ENCODE measurements at regions not wholly inside any gene's neighbourhood (a gene's known extent, or its start where the extent isn't known, plus 50 kb on each side); places are given as distances from the start of the nearest gene placed in this dataset.

- H3K9ac ChIP-seq: no peak overlapping the region
- no peak overlapping the region for H2AFZ ChIP-seq
- H3K27ac ChIP-seq: no peak overlapping the region
- no peaks in the 10 kb centered on the region for H3F3A ChIP-seq (ENCODE audit: insufficient read depth)
- no peak for TF ChIP-seq EZH2 (IDR thresholded peaks at IDR 0.05; ENCODE audit: insufficient read depth, poor library complexity, severe bottlenecking)
- TF ChIP-seq EZH2phosphoT487 (IDR thresholded peaks at IDR 0.05; ENCODE audit: insufficient read depth, low read depth): no peak
- H3K4me2 ChIP-seq (ENCODE audit: unreplicated experiment): no peak overlapping the region
- in situ Hi-C loops (cut with MboI): no loop called here
- no peaks in the 10 kb centered on the region for H3K36me3 ChIP-seq (ENCODE audit: low read depth)
- H3K4me1 ChIP-seq (ENCODE audit: insufficient read depth): no peaks in the 10 kb centered on the region
- H3K4me3 ChIP-seq: no peak overlapping the region
- H3K27me3 ChIP-seq (replicated peaks; ENCODE audit: insufficient read depth): no peaks in the 10 kb centered on the region; the same call in 1 of the 2 replicates
- WGBS, 2 experiments (ENCODE audit: low coverage in 1 of 2, low lambda C conversion rate in 2 of 2, missing lambda C conversion rate in 2 of 2): 70 to 79% methylated on average over 6 of the region's 6 CpGs
- H3K79me2 ChIP-seq (ENCODE audit: insufficient read depth): no peaks in the 10 kb centered on the region
- no peaks in the 10 kb centered on the region for H4K20me1 ChIP-seq (ENCODE audit: insufficient read depth)
- DNase-seq: no peak
- H3K9me2 ChIP-seq (ENCODE audit: insufficient read depth): no peaks in the 10 kb centered on the region
- no peaks in the 10 kb centered on the region for H3K9me3 ChIP-seq (ENCODE audit: low read depth)
Measured at GRCh38 chr12:124162151-124163110, 132.5 kb upstream of the RFLNA start.

GRCh38 chr12:124165695-124166094 lies 129.2 kb upstream of the RFLNA start:
- H2AFZ ChIP-seq: no peak overlapping the region
- no peak overlapping the region for H3K4me3 ChIP-seq
- DNase-seq: no peak
- H3K79me2 ChIP-seq (ENCODE audit: insufficient read depth): no peaks in the 10 kb centered on the region
- no peaks in the 10 kb centered on the region for H3K9me2 ChIP-seq (ENCODE audit: insufficient read depth)
- H4K20me1 ChIP-seq (ENCODE audit: insufficient read depth): no peaks in the 10 kb centered on the region
- no peaks in the 10 kb centered on the region for H3K27me3 ChIP-seq (replicated peaks; ENCODE audit: insufficient read depth)
- no peaks in the 10 kb centered on the region for H3K36me3 ChIP-seq (ENCODE audit: low read depth)
- peaks cover 7% of the 10 kb centered on the region for H3K4me1 ChIP-seq (ENCODE audit: insufficient read depth)
- no peak overlapping the region for H3K4me2 ChIP-seq (ENCODE audit: unreplicated experiment)
- no peaks in the 10 kb centered on the region for H3K9me3 ChIP-seq (ENCODE audit: low read depth)
- whole genome bisulfite sequencing, 2 experiments (ENCODE audit: low coverage in 1 of 2, low lambda C conversion rate in 2 of 2, missing lambda C conversion rate in 2 of 2): 53 to 66% methylated on average over 2 of the region's 2 CpGs
- 0 out of 2 replicates have a peak, but pooled peaks cover 4% of the 10 kb centered on the region for H3F3A ChIP-seq (ENCODE audit: insufficient read depth)
- no peak overlapping the region for H3K27ac ChIP-seq
- TF ChIP-seq EZH2 (IDR thresholded peaks at IDR 0.05; ENCODE audit: insufficient read depth, poor library complexity, severe bottlenecking) (no peak), EZH2phosphoT487 (IDR thresholded peaks at IDR 0.05; ENCODE audit: insufficient read depth, low read depth) (no peak)
- H3K9ac ChIP-seq: no peak overlapping the region
- in situ Hi-C loops (cut with MboI): no loop called here

GRCh38 chr12:124167141-124167540 lies 127.8 kb upstream of the RFLNA start:
- no peaks in the 10 kb centered on the region for H3K9me2 ChIP-seq (ENCODE audit: insufficient read depth)
- WGBS, 2 experiments (ENCODE audit: low coverage in 1 of 2, low lambda C conversion rate in 2 of 2, missing lambda C conversion rate in 2 of 2): 85 to 89% methylated on average over 21 of the region's 21 CpGs
- H3K4me1 ChIP-seq (ENCODE audit: insufficient read depth): peaks cover 20% of the 10 kb centered on the region
- no peak overlapping the region for H3K4me3 ChIP-seq
- H4K20me1 ChIP-seq (ENCODE audit: insufficient read depth): no peaks in the 10 kb centered on the region
- no peak for DNase-seq
- no peaks in the 10 kb centered on the region for H3K27me3 ChIP-seq (replicated peaks; ENCODE audit: insufficient read depth)
- H3K9ac ChIP-seq: no peak overlapping the region
- in situ Hi-C loops (cut with MboI): no loop called here
- H3K9me3 ChIP-seq (ENCODE audit: low read depth): no peaks in the 10 kb centered on the region
- no peak overlapping the region for H3K27ac ChIP-seq
- H3F3A ChIP-seq (ENCODE audit: insufficient read depth): peaks cover 17% of the 10 kb centered on the region
- no peaks in the 10 kb centered on the region for H3K79me2 ChIP-seq (ENCODE audit: insufficient read depth)
- no peaks in the 10 kb centered on the region for H3K36me3 ChIP-seq (ENCODE audit: low read depth)
- no peak overlapping the region for H2AFZ ChIP-seq
- TF ChIP-seq EZH2phosphoT487 (IDR thresholded peaks at IDR 0.05; ENCODE audit: insufficient read depth, low read depth) (no peak), EZH2 (IDR thresholded peaks at IDR 0.05; ENCODE audit: insufficient read depth, poor library complexity, severe bottlenecking) (no peak)
- no peak overlapping the region for H3K4me2 ChIP-seq (ENCODE audit: unreplicated experiment)

- no peak overlapping the region for H3K27ac ChIP-seq
- 86 to 89% methylated on average over 8 of the region's 8 CpGs for WGBS, 2 experiments (ENCODE audit: low coverage in 1 of 2, low lambda C conversion rate in 2 of 2, missing lambda C conversion rate in 2 of 2)
- TF ChIP-seq EZH2phosphoT487 (IDR thresholded peaks at IDR 0.05; ENCODE audit: insufficient read depth, low read depth): no peak
- no peak for TF ChIP-seq EZH2 (IDR thresholded peaks at IDR 0.05; ENCODE audit: insufficient read depth, poor library complexity, severe bottlenecking)
Measured at GRCh38 chr12:124168016-124168786, 126.7 kb upstream of the RFLNA start.

More at GRCh38 chr12:124168016-124168786, 126.7 kb upstream of the RFLNA start:
- no peak overlapping the region for H3K4me3 ChIP-seq
- H4K20me1 ChIP-seq (ENCODE audit: insufficient read depth): no peaks in the 10 kb centered on the region
- H3K36me3 ChIP-seq (ENCODE audit: low read depth): no peaks in the 10 kb centered on the region
- H3K4me1 ChIP-seq (ENCODE audit: insufficient read depth): peaks cover 29% of the 10 kb centered on the region
- peaks cover 27% of the 10 kb centered on the region for H3F3A ChIP-seq (ENCODE audit: insufficient read depth)
- no peaks in the 10 kb centered on the region for H3K9me2 ChIP-seq (ENCODE audit: insufficient read depth)
- no peak for DNase-seq
- in situ Hi-C loops (cut with MboI): no loop called here
- no peaks in the 10 kb centered on the region for H3K27me3 ChIP-seq (replicated peaks; ENCODE audit: insufficient read depth)
- no peak overlapping the region for H3K4me2 ChIP-seq (ENCODE audit: unreplicated experiment)
- no peaks in the 10 kb centered on the region for H3K79me2 ChIP-seq (ENCODE audit: insufficient read depth)
- no peaks in the 10 kb centered on the region for H3K9me3 ChIP-seq (ENCODE audit: low read depth)
- H2AFZ ChIP-seq: no peak overlapping the region
- H3K9ac ChIP-seq: no peak overlapping the region

All from GM23248 (cell line).